Iris pigment epithelial cell (primary cell): ENCODE measurements at regions not wholly inside any gene's neighbourhood (a gene's known extent, or its start where the extent isn't known, plus 50 kb on each side); places are given as distances from the start of the nearest gene placed in this dataset.

Experiments
- DNase-seq: peaks from one replicate; pipeline ENCODE4 v3.0.0-alpha.2; 2011; ENCODE audit warnings: low read depth

GRCh38 chr11:111148121-111148520 is 97.4 kb upstream of the POU2AF2 start:
- DNase-seq = peak; percentile 88

GRCh38 chr11:111137846-111138245 is 107.7 kb upstream of the POU2AF2 start:
- no peak for DNase-seq

GRCh38 chr11:111135778-111136570 is 109.6 kb upstream of the POU2AF2 start:
- no peak for DNase-seq

GRCh38 chr11:111135101-111135500 is 110.4 kb upstream of the POU2AF2 start:
- DNase-seq = no peak

GRCh38 chr11:111128076-111128870 is 117.3 kb upstream of the POU2AF2 start:
- DNase-seq = no peak

- DNase-seq = no peak
Measured at GRCh38 chr11:111124724-111125123, 120.8 kb upstream of the POU2AF2 start.

- DNase-seq = no peak
Measured at GRCh38 chr11:111123463-111124398, 121.8 kb upstream of the POU2AF2 start.

GRCh38 chr11:111120696-111121302 is 124.7 kb upstream of the POU2AF2 start:
- DNase-seq = no peak

- no peak for DNase-seq
Measured at GRCh38 chr11:111120161-111120560, 125.4 kb upstream of the POU2AF2 start.

- peak; percentile 14 for DNase-seq
Measured at GRCh38 chr11:111119751-111120150, 125.8 kb upstream of the POU2AF2 start.

- no peak for DNase-seq
Measured at GRCh38 chr11:111115890-111116289, 129.6 kb upstream of the POU2AF2 start.

- DNase-seq = no peak
Measured at GRCh38 chr11:111114091-111114490, 131.4 kb upstream of the POU2AF2 start.

- no peak for DNase-seq
Measured at GRCh38 chr11:111112614-111113013, 132.9 kb upstream of the POU2AF2 start.

GRCh38 chr11:111107501-111107900 is 138.0 kb upstream of the POU2AF2 start:
- no peak for DNase-seq

GRCh38 chr11:111106641-111107040 is 138.9 kb upstream of the POU2AF2 start:
- DNase-seq = no peak

GRCh38 chr11:111105566-111105965 is 140.0 kb upstream of the POU2AF2 start:
- peak; percentile 81 for DNase-seq

- no peak for DNase-seq
Measured at GRCh38 chr11:111104185-111104584, 141.3 kb upstream of the POU2AF2 start.

GRCh38 chr11:111101881-111102280 is 143.6 kb upstream of the POU2AF2 start:
- no peak for DNase-seq

- DNase-seq = no peak
Measured at GRCh38 chr11:111099028-111099713, 146.4 kb upstream of the POU2AF2 start.

GRCh38 chr11:111098091-111098490 is 147.4 kb upstream of the POU2AF2 start:
- DNase-seq = no peak

GRCh38 chr11:111097191-111097590 is 148.3 kb upstream of the POU2AF2 start:
- peak; percentile 48 for DNase-seq
